Heart left ventricle (tissue), 16 donors: ENCODE measurements at regions not wholly inside any gene's neighbourhood (a gene's known extent, or its start where the extent isn't known, plus 50 kb on each side); places are given as distances from the start of the nearest gene placed in this dataset.
A peak's percentile ranks its signal among the peaks of the same experiment; 100 is the strongest.
"Not testable (repeated sequence)": the region's sequence is repeated elsewhere in the genome, so short reads cannot be mapped to it uniquely, and the experiment has no call there.

Source experiments
- ATAC-seq, 4 donors: fragments of 200-7000 bp; cut with Tn5 transposase; one replicate each; pipeline ENCODE4 v1.9.1; 2020 to 2022; ENCODE audit warnings: moderate library complexity in 4 of 4, mild to moderate bottlenecking in 3 of 4, moderate number of reproducible peaks in 1 of 4
- DNase-seq, 5 donors: peaks; one replicate each; pipeline ENCODE4 v3.0.0-alpha.2; 2020
- H3K27ac ChIP-seq, 12 donors: fragments of 200-600 bp; sonication (generic) in 4 of 12; one replicate each; pipeline versions ENCODE4 v1.5.0 to v1.8.0; 2016 to 2022; ENCODE audit warnings: mild to moderate bottlenecking in 2 of 12
- H3K27me3 ChIP-seq, 9 donors: fragments of 200-600 bp; sonication (generic) in 2 of 9; one replicate each; pipeline versions ENCODE4 v1.5.1 to v1.8.0; 2016 to 2022; ENCODE audit warnings: mild to moderate bottlenecking in 3 of 9
- H3K36me3 ChIP-seq, 9 donors: fragments of 200-600 bp; sonication (generic) in 2 of 9; one replicate each; pipeline versions ENCODE4 v1.5.0 to v1.8.0; 2018 to 2022; ENCODE audit warnings: mild to moderate bottlenecking in 2 of 9
- H3K4me1 ChIP-seq, 12 donors: fragments of 200-600 bp; sonication (generic) in 4 of 12; one replicate each; pipeline versions ENCODE4 v1.5.0 to v1.8.0; 2016 to 2022; ENCODE audit warnings: mild to moderate bottlenecking in 3 of 12
- H3K4me3 ChIP-seq, 12 donors: fragments of 200-600 bp; sonication (generic) in 4 of 12; one replicate each; pipeline versions ENCODE4 v1.5.0 to v1.8.0; 2017 to 2022; ENCODE audit warnings: mild to moderate bottlenecking in 9 of 12, moderate library complexity in 4 of 12
- H3K9me3 ChIP-seq, 12 donors: fragments of 200-600 bp; sonication (generic) in 4 of 12; one replicate each; pipeline versions ENCODE4 v1.5.0 to v1.8.0; 2016 to 2022; ENCODE audit warnings: mild to moderate bottlenecking in 1 of 12
- WGBS, 4 donors: extraction: QIAGEN DNeasy Blood & Tissue Kit in 2 of 4; methylation state at CpG; one replicate each; pipeline versions ENCODE4 v1.1.5 to v1.1.7; 2013 to 2018; 5-methylcytosine and 5-hydroxymethylcytosine counted together
- intact Hi-C, 10 donors: fragments of 100-400 bp; cut with DNase I; formaldehyde crosslinking; loops; one replicate each; pipeline versions ENCODE4 v1.11.1 to v1.14.2; 2022
- donor health status: ischemic (EF 13 %, LVEDD 7.1; RV severe dilation, severe dysfunction).
- donor health status: healthy with polysubstance abuse.
- donor health status: DM: no; HTN: yes; CAD: no.
- donor health status: DM: no; HTN: no; CAD: no.
- donor health status: ischemic (EF 25% LVEDD 6.9; RV normal size, moderate dysfunction).
- donor health status: ischemic (EF 25% LVEDD 5.7; RV mildly dilated, moderate dysfunction).
- donor health status: healthy.
- donor health status: DM: yes; HTN: yes; CAD: no.
- donor health status: ischemic (EF 35%, LVEDD 5.7; RV mildly dilated, moderate dysfunction).
- donor health status: nonischemic (EF 11% LVEDD 7.7; RV severe dilation, severe dysfunction).
- donor health status: DM: yes; HTN: yes; CAD: no.
- donor health status: PGD.
- donor health status: ischemic (EF 29% LVEDD 5.4; RV normal size, mild dysfunction).
- donor health status: nonischemic (EF 23%, LVEDD 6.1; RV moderate dilation, normal function).

- H3K4me3 ChIP-seq, H3K36me3 ChIP-seq, H3K9me3 ChIP-seq, H3K4me1 ChIP-seq, intact Hi-C loops, H3K27ac ChIP-seq, H3K27me3 ChIP-seq: not testable (repeated sequence)
- 79 to 89% (median 86%) methylated on average over 6 to 23 of the region's 27 CpGs for WGBS, 4 donors
- ATAC-seq (peak in 2 of 4 donors; percentile 16 to 33), DNase-seq (peak in 1 of 5 donors; percentile 54)
Measured at GRCh38 chr7:63568571-63569313, 429.9 kb upstream of the ZNF722 start.

- intact Hi-C loops, H3K27me3 ChIP-seq, H3K4me3 ChIP-seq, H3K4me1 ChIP-seq, H3K27ac ChIP-seq, ATAC-seq, H3K36me3 ChIP-seq: not testable (repeated sequence)
- peaks cover 0 to 15% (median 2%) of the 10 kb centered on the region in 12 donors for H3K9me3 ChIP-seq
- DNase-seq: peak in 1 of 5 donors; percentile 33
- 74 to 75% (median 75%) methylated on average over 15 of the region's 15 CpGs for WGBS, 4 donors
Measured at GRCh38 chr7:63570386-63571115, 428.1 kb upstream of the ZNF722 start.

- DNase-seq: peak in 1 of 5 donors; percentile 41
Measured at GRCh38 chr7:63572196-63572595, 426.5 kb upstream of the ZNF722 start.

GRCh38 chr7:63572956-63573355 is 425.7 kb upstream of the ZNF722 start:
- H3K4me1 ChIP-seq, ATAC-seq, intact Hi-C loops, H3K27me3 ChIP-seq, H3K4me3 ChIP-seq, H3K36me3 ChIP-seq, H3K27ac ChIP-seq: not testable (repeated sequence)
- 85 to 100% (median 88%) methylated on average over 2 to 23 of the region's 23 CpGs for WGBS, 4 donors
- H3K9me3 ChIP-seq: peaks cover 0 to 27% (median 4%) of the 10 kb centered on the region in 12 donors
- peak in 1 of 5 donors; percentile 67 for DNase-seq

More at GRCh38 chr7:63572196-63572595, 426.5 kb upstream of the ZNF722 start:
- H3K4me3 ChIP-seq, H3K36me3 ChIP-seq, H3K4me1 ChIP-seq, intact Hi-C loops, H3K27ac ChIP-seq, H3K27me3 ChIP-seq: not testable (repeated sequence)
- WGBS, 4 donors: 90 to 96% (median 90%) methylated on average over 26 to 28 of the region's 28 CpGs
- ATAC-seq: peak in 1 of 4 donors; percentile 26
- H3K9me3 ChIP-seq: peaks cover 0 to 27% (median 5%) of the 10 kb centered on the region in 12 donors

- H3K9me3 ChIP-seq: peaks cover 0 to 30% (median 5%) of the 10 kb centered on the region in 12 donors
- intact Hi-C loops, ATAC-seq, H3K27me3 ChIP-seq, H3K4me1 ChIP-seq, H3K36me3 ChIP-seq, H3K4me3 ChIP-seq, DNase-seq, H3K27ac ChIP-seq: not testable (repeated sequence)
- WGBS, 4 donors: 55 to 71% (median 65%) methylated on average over 4 to 8 of the region's 10 CpGs
Measured at GRCh38 chr7:63573412-63573811, 425.2 kb upstream of the ZNF722 start.

GRCh38 chr7:63576421-63576820 is 422.2 kb upstream of the ZNF722 start:
- H3K27ac ChIP-seq, ATAC-seq, H3K36me3 ChIP-seq, H3K4me3 ChIP-seq, H3K27me3 ChIP-seq, H3K4me1 ChIP-seq, intact Hi-C loops: not testable (repeated sequence)
- DNase-seq: peak in 1 of 5 donors; percentile 45
- 70 to 78% (median 76%) methylated on average over 10 of the region's 10 CpGs for WGBS, 4 donors
- peaks cover 0 to 49% (median 10%) of the 10 kb centered on the region in 12 donors for H3K9me3 ChIP-seq

GRCh38 chr7:63577066-63577465 is 421.6 kb upstream of the ZNF722 start:
- WGBS, 4 donors: 84 to 90% (median 85%) methylated on average over 4 to 5 of the region's 5 CpGs
- intact Hi-C loops, ATAC-seq, H3K4me3 ChIP-seq, H3K27ac ChIP-seq, DNase-seq, H3K4me1 ChIP-seq, H3K27me3 ChIP-seq, H3K36me3 ChIP-seq: not testable (repeated sequence)
- H3K9me3 ChIP-seq: peaks cover 0 to 49% (median 10%) of the 10 kb centered on the region in 12 donors

GRCh38 chr7:63580045-63580444 is 418.6 kb upstream of the ZNF722 start:
- H3K27me3 ChIP-seq, H3K4me1 ChIP-seq, intact Hi-C loops, H3K36me3 ChIP-seq, H3K4me3 ChIP-seq, ATAC-seq, H3K27ac ChIP-seq: not testable (repeated sequence)
- WGBS, 4 donors: 74 to 83% (median 77%) methylated on average over 5 to 12 of the region's 12 CpGs
- peaks cover 0 to 41% (median 8%) of the 10 kb centered on the region in 12 donors for H3K9me3 ChIP-seq
- peak in 1 of 5 donors; percentile 46 for DNase-seq

- H3K9me3 ChIP-seq: peaks cover 0 to 34% (median 8%) of the 10 kb centered on the region in 12 donors
- H3K4me3 ChIP-seq, H3K27ac ChIP-seq, intact Hi-C loops, H3K4me1 ChIP-seq, H3K27me3 ChIP-seq, H3K36me3 ChIP-seq: not testable (repeated sequence)
- DNase-seq: peak in 1 of 5 donors; percentile 60
- peak in 1 of 4 donors; percentile 39 for ATAC-seq
- 71 to 90% (median 88%) methylated on average over 11 to 28 of the region's 28 CpGs for WGBS, 4 donors
Measured at GRCh38 chr7:63580536-63581300, 417.9 kb upstream of the ZNF722 start.

- H3K27me3 ChIP-seq, H3K36me3 ChIP-seq, H3K27ac ChIP-seq, H3K4me1 ChIP-seq, intact Hi-C loops, H3K4me3 ChIP-seq, DNase-seq, ATAC-seq: not testable (repeated sequence)
- 80 to 91% (median 90%) methylated on average over 12 of the region's 12 CpGs for WGBS, 4 donors
- H3K9me3 ChIP-seq: peaks cover 0 to 25% (median 6%) of the 10 kb centered on the region in 12 donors
Measured at GRCh38 chr7:63582771-63583170, 415.9 kb upstream of the ZNF722 start.
